GM12878 (cell line): ENCODE measurements at regions not wholly inside any gene's neighbourhood (a gene's known extent, or its start where the extent isn't known, plus 50 kb on each side); places are given as distances from the start of the nearest gene placed in this dataset.

ENCODE experiments used
- ATAC-seq: fragments of 200-7000 bp; cut with Tn5 transposase; 3 replicates; pipeline ENCODE4 v1.9.1; 2020; ENCODE audit warnings: mild to moderate bottlenecking, moderate library complexity
- BruUV-seq: library from RNA; stranded (reverse); fragments of 400-500 nt; replicated peaks from 2 replicates; lab custom pipeline; 2021; lab: Mats Ljungman, UMichigan
- CTCF ChIA-PET: fragments of 300-600 bp; sonication (Branson Sonifier 250); formaldehyde crosslinking; extraction: SDS; loops from one replicate; lab custom pipeline; 2021; ENCODE audit warnings: inconsistent platforms; lab: Yijun Ruan, JAX
- POLR2A ChIA-PET: fragments of 350-600 bp; formaldehyde crosslinking; extraction: SDS; loops from one replicate; lab custom pipeline; 2021; ENCODE audit warnings: inconsistent platforms; lab: Charles Lee
- RAD21 ChIA-PET: fragments of 300-600 bp; sonication (Branson Sonifier 250); formaldehyde crosslinking; loops from one replicate; lab custom pipeline; 2023; ENCODE audit warnings: antibody characterized with exemption; ENCODE audit not compliant: unreplicated experiment; lab: Charles Lee
- SMC1A ChIA-PET: fragments of 300-600 bp; sonication (Branson Sonifier 250); formaldehyde crosslinking; loops from one replicate; lab custom pipeline; 2023; ENCODE audit not compliant: unreplicated experiment, uncharacterized antibody; lab: Charles Lee
- DNase-seq: peaks from one replicate; pipeline ENCODE4 v3.0.0-alpha.2; 2011; ENCODE audit warnings: low read depth, low spot score
- FAIRE-seq: peaks from 3 replicates; lab custom pipeline; 2011; peaks lifted over from hg19 to GRCh38; lab: Jason Lieb, UNC
- H2AFZ ChIP-seq: 2 replicates; pipeline ENCODE4 v1.6.0; 2011; ENCODE audit warnings: low read depth, low read length, control low read depth; ENCODE audit not compliant: control insufficient read depth
- H3K27ac ChIP-seq: 2 replicates; pipeline ENCODE4 v1.5.1; 2011; ENCODE audit warnings: control low read depth; ENCODE audit not compliant: control insufficient read depth, insufficient read depth
- H3K27me3 ChIP-seq, 2 experiments: replicated peaks in 1 of 2; 2 replicates each; pipeline versions ENCODE4 v1.6.0 to v1.6.1; 2011; ENCODE audit warnings: low read length in 1 of 2; ENCODE audit not compliant: control insufficient read depth in 2 of 2, insufficient read depth in 2 of 2
- H3K36me3 ChIP-seq, 2 experiments: 2 replicates each; pipeline ENCODE4 v1.5.1; 2011; ENCODE audit warnings: low read length in 1 of 2; ENCODE audit not compliant: control insufficient read depth in 2 of 2, insufficient read depth in 2 of 2
- H3K4me1 ChIP-seq: 2 replicates; pipeline ENCODE4 v1.6.1; 2011; ENCODE audit warnings: mild to moderate bottlenecking, low read length, moderate library complexity, mixed read lengths; ENCODE audit not compliant: control insufficient read depth, insufficient read depth
- H3K4me2 ChIP-seq: 2 replicates; pipeline ENCODE4 v1.6.0; 2011; ENCODE audit warnings: control low read depth; ENCODE audit not compliant: control insufficient read depth, insufficient read depth
- H3K4me3 ChIP-seq: fragments of 200-600 bp; sonication (generic); 2 replicates; pipeline ENCODE4 v1.5.1; 2016
- H3K79me2 ChIP-seq: 2 replicates; pipeline ENCODE4 v1.6.0; 2011; ENCODE audit warnings: low read length; ENCODE audit not compliant: control insufficient read depth, insufficient read depth
- H3K9ac ChIP-seq: 2 replicates; pipeline ENCODE4 v1.8.0; 2011; ENCODE audit warnings: low read length, control low read depth, mixed read lengths; ENCODE audit not compliant: control insufficient read depth, insufficient read depth
- H3K9me3 ChIP-seq: replicated peaks from 3 replicates; pipeline ENCODE4 v1.5.1; 2011; ENCODE audit warnings: mild to moderate bottlenecking, low read length; ENCODE audit not compliant: control insufficient read depth, insufficient read depth
- H4K20me1 ChIP-seq: 2 replicates; pipeline ENCODE4 v1.6.0; 2011; ENCODE audit not compliant: control insufficient read depth, insufficient read depth
- CEBPZ ChIP-seq: fragments of 150-350 bp; IDR thresholded peaks from 2 replicates; pipeline ENCODE4 v1.6.1; 2016; ENCODE audit warnings: low read depth, low read length
- WGBS: methylation state at CpG from one replicate; pipeline ENCODE4 v1.1.6; 2016; ENCODE audit warnings: low lambda C conversion rate; ENCODE audit not compliant: insufficient replicate concordance, insufficient coverage; ENCODE audit errors: missing lambda C conversion rate; 5-methylcytosine and 5-hydroxymethylcytosine counted together
- in situ Hi-C: fragments of 300-500 bp; cut with MboI; formaldehyde crosslinking; loops from 9 replicates; pipeline ENCODE4 v1.14.3; 2018; ENCODE audit warnings: mixed read lengths
- intact Hi-C: fragments of 100-400 bp; cut with micrococcal nuclease; formaldehyde crosslinking; loops from one replicate; pipeline ENCODE4 v1.14.2; 2022; ENCODE audit not compliant: unreplicated experiment

- TF ChIP-seq CEBPZ = no peak
These were observed 196.2 kb upstream of the HMGA2 start (continued) for GRCh38 chr12:65628061-65628460.

DNA sequence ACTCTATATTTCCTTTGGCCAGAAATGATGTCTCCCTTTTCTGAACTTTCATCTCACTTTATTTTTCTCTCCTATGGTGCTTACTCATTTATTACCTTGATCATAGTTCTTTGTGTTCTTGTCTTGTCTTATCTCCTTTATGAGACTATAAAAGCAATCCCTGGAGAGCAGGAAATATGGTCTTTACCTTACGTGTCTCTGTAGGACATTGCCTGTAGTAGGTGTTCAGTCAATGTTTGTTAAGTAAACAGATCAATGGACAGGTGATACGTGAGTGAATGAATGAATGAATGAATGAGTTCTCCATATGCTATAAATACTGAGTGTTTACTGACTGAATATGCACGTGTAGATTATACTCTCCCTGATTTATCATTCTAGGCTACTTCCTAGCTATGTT is 193.7 kb upstream of the HMGA2 start:
- DNase-seq (no peak), FAIRE-seq (no peak), ATAC-seq (no peak)
- Histone ChIP-seq H2AFZ (no peak overlapping the region), H3K4me3 (no peak overlapping the region), H3K4me2 (no peak overlapping the region), H3K27ac (no peak overlapping the region), H3K36me3 (no peaks in the 10 kb centered on the region), H3K9ac (no peak overlapping the region), H3K4me1 (no peaks in the 10 kb centered on the region), H4K20me1 (no peaks in the 10 kb centered on the region), H3K79me2 (no peaks in the 10 kb centered on the region), H3K9me3 (no peaks in the 10 kb centered on the region), H3K27me3 (no peaks in the 10 kb centered on the region)
- intact Hi-C loops = no loop called here
- CTCF ChIA-PET = interaction anchor here (0.5 kb wide), 1 partner anchor 28 kb away, joined by 3 read pairs; no protein-coding TSS in a partner anchor
- 9% methylated on average over 3 of the region's 3 CpGs for WGBS
- no peak for TF ChIP-seq CEBPZ
- BruUV-seq = no TSS peak
- RAD21 ChIA-PET = no interaction called here
- in situ Hi-C loops = no loop called here
- POLR2A ChIA-PET = no interaction called here
- SMC1A ChIA-PET = no interaction called here
